GM12872 (cell line): ENCODE measurements at regions not wholly inside any gene's neighbourhood (a gene's known extent, or its start where the extent isn't known, plus 50 kb on each side); places are given as distances from the start of the nearest gene placed in this dataset.

ENCODE experiments used
- TF ChIP-seq, protein P1 (sequence below): IDR thresholded peaks from 3 replicates; pipeline ENCODE4 v1.5.1; 2011; ENCODE audit warnings: low read depth, mild to moderate bottlenecking, low read length, moderate library complexity; ENCODE audit not compliant: insufficient read depth

DNA sequence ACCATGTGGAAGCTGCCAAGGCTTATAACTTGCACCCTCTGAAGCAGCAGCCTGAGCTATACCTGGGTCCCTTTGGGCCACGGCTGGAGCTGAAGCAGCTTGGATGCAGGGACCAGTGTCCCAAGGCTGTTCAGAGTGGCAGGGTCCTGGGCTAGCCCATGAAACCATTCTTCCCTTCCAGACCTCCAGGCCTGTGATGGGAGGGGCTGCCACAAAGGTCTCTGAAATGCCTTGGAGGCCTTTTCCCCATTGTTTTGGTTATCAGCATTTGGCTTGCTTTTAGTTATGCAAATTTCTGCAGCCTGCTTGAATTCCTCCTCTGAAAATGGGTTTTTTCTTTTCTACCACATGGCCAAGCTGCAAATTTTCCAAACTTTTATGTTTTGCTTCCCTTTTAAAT is 433.7 kb upstream of the ACO1 start:
- TF ChIP-seq, protein P1, sequence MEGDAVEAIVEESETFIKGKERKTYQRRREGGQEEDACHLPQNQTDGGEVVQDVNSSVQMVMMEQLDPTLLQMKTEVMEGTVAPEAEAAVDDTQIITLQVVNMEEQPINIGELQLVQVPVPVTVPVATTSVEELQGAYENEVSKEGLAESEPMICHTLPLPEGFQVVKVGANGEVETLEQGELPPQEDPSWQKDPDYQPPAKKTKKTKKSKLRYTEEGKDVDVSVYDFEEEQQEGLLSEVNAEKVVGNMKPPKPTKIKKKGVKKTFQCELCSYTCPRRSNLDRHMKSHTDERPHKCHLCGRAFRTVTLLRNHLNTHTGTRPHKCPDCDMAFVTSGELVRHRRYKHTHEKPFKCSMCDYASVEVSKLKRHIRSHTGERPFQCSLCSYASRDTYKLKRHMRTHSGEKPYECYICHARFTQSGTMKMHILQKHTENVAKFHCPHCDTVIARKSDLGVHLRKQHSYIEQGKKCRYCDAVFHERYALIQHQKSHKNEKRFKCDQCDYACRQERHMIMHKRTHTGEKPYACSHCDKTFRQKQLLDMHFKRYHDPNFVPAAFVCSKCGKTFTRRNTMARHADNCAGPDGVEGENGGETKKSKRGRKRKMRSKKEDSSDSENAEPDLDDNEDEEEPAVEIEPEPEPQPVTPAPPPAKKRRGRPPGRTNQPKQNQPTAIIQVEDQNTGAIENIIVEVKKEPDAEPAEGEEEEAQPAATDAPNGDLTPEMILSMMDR = no peak

DNA sequence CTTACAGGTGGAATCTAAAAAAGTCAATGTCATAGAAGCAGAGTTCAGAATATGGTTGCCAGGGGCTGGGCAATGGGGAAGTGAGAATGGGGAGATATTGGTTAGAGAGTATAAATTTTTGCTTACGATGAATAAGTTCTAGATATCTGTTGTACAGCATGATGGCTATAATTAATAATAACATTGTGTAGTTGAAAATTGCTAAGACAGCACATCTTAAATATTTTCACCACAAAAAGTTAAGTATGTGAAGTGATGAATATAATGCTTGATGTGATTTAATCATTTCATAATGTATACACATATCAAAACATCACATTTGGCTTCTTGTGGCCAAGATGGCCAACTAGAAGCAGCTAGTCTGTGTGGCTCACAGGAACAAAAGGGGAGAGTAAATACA is 425.9 kb upstream of the ACO1 start:
- TF ChIP-seq, protein P1 = no peak

DNA sequence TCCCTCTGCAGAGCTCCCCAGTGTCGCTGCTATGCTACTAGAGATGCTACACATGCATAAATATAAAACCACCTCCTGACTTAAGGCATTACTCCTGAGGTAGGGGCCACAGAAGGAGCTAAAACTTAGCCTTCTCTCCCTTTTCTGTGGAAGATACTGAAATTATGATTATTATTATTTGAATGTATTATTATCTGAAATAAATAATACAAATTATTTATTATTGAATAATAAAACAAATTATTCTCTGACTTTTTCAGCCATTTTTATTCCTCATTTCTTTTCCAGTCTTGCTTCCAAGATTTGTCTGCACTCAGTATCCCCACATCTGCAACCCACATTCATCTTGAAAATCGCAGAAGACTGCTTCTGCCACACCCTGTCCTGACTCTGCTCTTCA is 414.9 kb upstream of the ACO1 start:
- TF ChIP-seq, protein P1 = no peak

DNA sequence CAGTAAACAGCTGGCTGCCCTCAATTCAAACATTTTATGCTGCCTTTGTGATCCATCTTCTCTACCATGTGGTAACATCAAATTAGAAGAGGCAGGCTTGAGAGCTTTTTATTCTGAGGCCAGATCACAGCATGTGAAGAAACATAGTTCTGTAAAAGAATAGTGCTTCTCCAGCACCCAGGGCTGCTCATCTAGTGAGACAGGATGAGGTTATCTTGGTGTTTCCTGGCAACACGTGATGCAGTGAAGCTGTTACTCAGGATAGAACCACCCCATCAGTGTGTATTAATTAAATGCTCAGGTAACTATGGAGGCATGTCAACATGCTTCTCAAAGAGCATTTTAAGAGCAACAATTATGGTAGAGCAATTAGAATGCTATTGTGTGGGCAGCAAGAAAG is 400.5 kb upstream of the ACO1 start:
- TF ChIP-seq, protein P1 = no peak

DNA sequence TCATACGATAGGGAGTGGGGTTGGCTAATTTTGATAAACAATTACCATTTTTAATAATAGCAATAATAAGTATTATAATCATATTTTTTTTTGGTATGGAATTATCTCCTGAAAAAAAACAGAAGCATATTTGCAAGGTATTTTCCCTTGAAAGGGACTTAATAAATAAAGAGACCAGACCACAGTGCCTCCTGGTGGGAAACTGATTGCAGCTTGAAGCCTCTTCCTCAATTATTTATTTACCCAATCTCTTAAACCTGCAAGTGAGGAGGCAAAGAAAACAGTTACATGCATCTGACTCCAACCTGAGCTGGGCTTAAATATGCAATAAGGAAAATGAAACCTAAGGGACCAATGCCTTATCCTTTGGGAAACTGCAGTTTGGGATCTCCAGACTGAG is 388.1 kb upstream of the ACO1 start:
- TF ChIP-seq, protein P1 = no peak

DNA sequence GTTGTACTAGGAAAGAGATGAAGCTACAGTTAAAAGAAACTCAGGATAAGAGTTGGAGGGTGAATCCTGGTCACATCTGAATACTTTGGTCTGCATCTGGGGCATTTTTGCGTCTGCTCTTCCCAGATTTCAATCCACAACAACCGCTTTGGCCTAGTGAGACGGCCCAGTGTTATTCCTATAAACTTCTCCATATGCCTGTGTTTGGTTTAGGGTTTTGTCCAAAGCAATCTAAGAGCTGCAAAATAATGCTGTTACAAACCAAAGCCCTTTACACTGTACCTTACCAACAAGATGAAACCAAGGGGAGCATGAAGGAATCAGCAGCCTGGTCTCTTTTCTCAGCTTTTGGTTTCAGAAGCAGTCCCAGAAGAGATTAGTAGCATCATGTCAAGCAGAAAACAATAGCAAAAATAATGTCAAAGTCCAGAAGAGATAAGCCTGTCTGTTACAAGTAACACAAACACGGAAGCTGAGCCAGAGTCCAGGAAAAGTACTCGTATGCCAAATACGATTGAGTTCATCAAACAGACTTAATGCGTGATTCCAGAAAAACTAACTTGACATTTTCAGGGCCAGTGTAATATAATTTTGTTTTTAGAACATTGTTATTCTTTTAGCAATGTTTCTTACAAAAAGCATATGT is 379.9 kb upstream of the ACO1 start:
- TF ChIP-seq, protein P1 = no peak

DNA sequence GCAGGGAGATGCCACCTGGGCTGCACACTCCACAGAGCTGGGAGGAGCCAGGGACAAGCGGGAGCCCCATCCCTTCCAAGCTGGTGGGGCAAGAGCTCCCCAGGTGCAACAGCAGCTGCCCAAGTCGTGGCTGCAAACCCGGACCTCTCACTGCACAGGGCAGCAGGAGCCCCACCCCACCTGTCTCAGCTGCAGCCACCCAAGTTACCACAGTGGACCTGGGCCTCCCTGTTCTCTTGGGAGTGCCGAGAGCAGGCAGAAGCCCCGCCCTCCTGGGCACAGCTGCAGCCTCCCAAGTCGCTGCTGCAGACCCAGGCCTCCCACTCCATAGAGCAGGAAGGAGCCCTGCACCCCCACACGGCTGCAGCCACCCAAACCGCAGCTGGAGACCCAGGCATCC is 374.1 kb upstream of the ACO1 start:
- TF ChIP-seq, protein P1 = no peak
